ENCODE measurements at regions not wholly inside any gene's neighbourhood (a gene's known extent, or its start where the extent isn't known, plus 50 kb on each side); places are given as distances from the start of the nearest gene placed in this dataset.

GRCh38 chr3:116848248-116848829 lies 138.8 kb downstream of the TUSC7 start:
- no peak overlapping the region for H3K4me3 ChIP-seq (ENCODE audit: low read depth, low read length)
- TF ChIP-seq, protein P1, sequence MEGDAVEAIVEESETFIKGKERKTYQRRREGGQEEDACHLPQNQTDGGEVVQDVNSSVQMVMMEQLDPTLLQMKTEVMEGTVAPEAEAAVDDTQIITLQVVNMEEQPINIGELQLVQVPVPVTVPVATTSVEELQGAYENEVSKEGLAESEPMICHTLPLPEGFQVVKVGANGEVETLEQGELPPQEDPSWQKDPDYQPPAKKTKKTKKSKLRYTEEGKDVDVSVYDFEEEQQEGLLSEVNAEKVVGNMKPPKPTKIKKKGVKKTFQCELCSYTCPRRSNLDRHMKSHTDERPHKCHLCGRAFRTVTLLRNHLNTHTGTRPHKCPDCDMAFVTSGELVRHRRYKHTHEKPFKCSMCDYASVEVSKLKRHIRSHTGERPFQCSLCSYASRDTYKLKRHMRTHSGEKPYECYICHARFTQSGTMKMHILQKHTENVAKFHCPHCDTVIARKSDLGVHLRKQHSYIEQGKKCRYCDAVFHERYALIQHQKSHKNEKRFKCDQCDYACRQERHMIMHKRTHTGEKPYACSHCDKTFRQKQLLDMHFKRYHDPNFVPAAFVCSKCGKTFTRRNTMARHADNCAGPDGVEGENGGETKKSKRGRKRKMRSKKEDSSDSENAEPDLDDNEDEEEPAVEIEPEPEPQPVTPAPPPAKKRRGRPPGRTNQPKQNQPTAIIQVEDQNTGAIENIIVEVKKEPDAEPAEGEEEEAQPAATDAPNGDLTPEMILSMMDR (IDR thresholded peaks at IDR 0.05; ENCODE audit: low read depth, low read length), result no peak

DNA sequence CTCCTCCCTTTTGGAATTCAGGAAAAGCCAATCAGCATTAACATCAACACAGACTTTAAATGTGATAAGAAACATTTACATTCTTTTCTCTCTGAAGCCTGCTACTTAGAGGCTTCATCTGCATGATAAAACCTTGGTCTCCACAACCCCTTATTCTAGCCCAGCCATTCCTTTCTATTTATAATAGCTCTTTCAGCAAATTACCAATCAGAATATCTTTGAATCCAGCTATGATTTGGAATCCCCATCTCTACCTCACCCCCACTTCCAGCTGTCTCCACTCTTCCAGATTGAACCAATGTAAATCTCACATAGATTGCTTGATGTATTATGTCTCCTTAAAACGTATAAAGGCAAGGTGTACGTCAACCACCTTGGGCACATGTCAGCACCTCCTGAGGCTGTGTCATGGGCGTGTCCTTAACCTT lies 139.7 kb downstream of the TUSC7 start:
- H3K4me3 ChIP-seq (ENCODE audit: low read depth, low read length), result no peak overlapping the region
- TF ChIP-seq, protein P1 (IDR thresholded peaks at IDR 0.05; ENCODE audit: low read depth, low read length), result no peak

DNA sequence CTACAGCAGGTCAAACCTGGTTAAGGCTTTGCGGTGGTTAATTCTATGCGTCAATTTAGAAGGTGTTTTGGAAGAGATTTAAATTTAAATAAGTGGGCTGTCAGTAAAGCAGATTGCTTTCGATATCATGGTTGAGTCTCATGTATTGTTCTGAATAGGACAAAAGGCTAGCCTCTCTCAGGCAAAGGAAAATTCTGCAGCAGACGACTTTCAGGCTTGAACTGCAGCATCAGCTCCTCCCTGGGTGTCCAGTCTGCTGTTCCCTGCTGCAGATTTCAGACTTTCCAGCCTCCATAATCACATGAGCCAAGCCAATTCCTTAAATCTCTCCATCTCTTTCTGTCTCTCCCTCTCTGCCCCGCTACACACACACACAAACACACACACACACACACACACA lies 143.2 kb downstream of the TUSC7 start:
- TF ChIP-seq, protein P1 (IDR thresholded peaks at IDR 0.05; ENCODE audit: low read depth, low read length), result no peak

GRCh38 chr3:116863270-116863770 lies 153.7 kb downstream of the TUSC7 start:
- TF ChIP-seq, protein P1 (IDR thresholded peaks at IDR 0.05; ENCODE audit: low read depth, low read length), result no peak
- H3K4me3 ChIP-seq (ENCODE audit: low read depth, low read length), result no peak overlapping the region

More for the DNA sequence above, 143.2 kb downstream of the TUSC7 start:
- no peak overlapping the region for H3K4me3 ChIP-seq (ENCODE audit: low read depth, low read length)

DNA sequence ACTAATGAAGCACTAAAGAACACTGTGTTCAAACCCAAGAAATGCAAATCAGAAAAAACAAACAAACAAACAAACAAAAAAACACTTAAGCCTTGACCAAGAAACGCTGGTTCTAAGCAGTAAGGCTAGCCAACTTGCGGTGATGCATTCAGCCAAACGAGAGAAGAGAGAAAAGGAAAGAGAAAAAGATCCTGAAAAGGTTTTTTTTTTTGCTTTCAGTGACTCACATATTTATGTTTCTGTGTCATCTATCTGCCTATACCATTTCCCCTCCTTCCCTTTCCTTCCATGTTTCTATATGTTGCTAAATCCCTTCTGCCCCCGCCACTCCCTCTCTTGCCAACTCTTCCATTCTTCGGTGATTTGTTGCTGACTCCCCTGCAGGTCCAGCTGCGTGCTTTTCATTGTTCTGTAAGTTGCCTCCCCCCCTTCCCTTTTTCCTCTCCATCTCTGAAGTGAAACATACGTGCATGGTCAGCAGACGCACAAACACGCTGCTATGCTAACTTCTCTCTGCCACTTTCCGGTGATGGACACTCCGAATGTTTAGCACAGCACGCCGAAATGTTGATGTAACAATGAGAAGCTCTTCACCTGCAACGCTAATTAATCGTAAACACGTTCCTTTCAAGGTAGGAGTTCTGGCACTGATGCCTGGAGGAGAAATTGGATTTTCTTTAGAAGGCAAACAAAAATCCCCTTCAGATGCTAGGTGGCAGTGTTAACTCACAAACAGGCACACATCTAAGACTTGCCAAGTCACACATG lies 154.4 kb downstream of the TUSC7 start:
- no peak overlapping the region for H3K4me3 ChIP-seq (ENCODE audit: low read depth, low read length)
- TF ChIP-seq, protein P1 (IDR thresholded peaks at IDR 0.05; ENCODE audit: low read depth, low read length), result no peak

DNA sequence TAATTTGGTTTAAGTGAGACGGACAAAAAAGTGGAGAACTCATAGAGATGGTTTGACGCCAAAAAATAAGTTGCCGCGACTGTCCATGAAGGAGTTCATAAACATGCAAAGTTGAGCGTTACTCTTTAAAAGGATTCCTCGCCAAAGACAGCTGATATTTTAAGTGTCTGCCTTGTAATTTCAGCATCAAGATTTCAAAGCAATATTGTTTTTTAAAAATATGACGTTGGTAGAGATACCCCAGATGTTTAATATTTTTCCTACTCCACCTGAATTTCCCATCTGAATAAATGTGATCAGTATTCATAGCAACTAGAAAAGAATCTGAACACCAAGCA lies 155.0 kb downstream of the TUSC7 start:
- no peak overlapping the region for H3K4me3 ChIP-seq (ENCODE audit: low read depth, low read length)
- TF ChIP-seq, protein P1 (IDR thresholded peaks at IDR 0.05; ENCODE audit: low read depth, low read length), result no peak

DNA sequence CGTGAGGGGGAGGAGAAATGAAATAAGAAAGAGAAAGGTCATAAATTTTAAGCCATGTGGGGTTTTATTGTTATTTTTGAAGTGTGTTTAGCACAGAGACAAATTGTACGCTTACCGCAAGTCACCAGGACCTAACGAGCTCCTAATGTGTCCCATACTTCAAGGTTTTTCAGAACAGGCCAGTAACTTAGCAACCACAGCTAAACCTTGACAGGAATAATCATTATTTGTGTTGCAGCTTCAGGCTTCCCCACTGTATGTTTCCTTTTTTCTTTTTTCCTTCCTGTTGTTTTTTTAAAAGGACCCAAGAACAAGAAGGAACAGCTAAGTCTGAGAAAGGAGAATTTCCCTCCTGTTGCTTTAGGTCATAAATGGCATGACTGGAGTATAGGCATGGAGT lies 160.8 kb downstream of the TUSC7 start:
- no peak overlapping the region for H3K4me3 ChIP-seq (ENCODE audit: low read depth, low read length)
- TF ChIP-seq, protein P1 (IDR thresholded peaks at IDR 0.05; ENCODE audit: low read depth, low read length), result no peak

All from WI38 (cell line).